LNCaP clone FGC (cell line): ENCODE measurements at regions not wholly inside any gene's neighbourhood (a gene's known extent, or its start where the extent isn't known, plus 50 kb on each side); places are given as distances from the start of the nearest gene placed in this dataset.

Experiments
- DNase-seq: peaks from one replicate; pipeline ENCODE4 v3.0.0-alpha.2; 2011; ENCODE audit warnings: low read depth
- H3K4me3 ChIP-seq: 2 replicates; pipeline ENCODE4 v1.5.1; 2011; ENCODE audit warnings: mild to moderate bottlenecking, low read depth, low read length, control low read depth
- TF ChIP-seq, protein P1 (sequence below): IDR thresholded peaks from 2 replicates; pipeline ENCODE4 v1.5.1; 2012; ENCODE audit warnings: mild to moderate bottlenecking; ENCODE audit not compliant: control insufficient read depth, insufficient read depth; ENCODE audit errors: extremely low read depth

DNA sequence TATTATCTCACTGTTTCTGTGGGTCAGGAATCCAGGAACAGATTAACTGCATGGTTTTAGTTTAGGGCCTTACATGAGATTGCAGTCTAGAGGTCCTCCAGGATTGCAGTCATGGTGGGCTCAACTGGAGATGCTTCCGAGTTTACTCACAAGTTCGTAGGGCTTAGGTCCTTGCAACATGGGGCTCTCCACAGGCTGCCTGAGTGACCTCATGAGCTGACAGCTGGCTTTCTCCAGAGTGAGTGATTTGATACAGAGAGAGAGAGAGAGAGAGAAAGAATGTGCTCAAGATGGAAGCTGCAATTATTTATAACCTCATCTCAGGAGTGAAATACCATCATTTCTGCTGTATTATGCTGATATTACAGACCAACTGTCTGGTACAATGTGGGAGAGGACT lies 168.9 kb downstream of the GPAT3 start:
- no peak overlapping the region for H3K4me3 ChIP-seq
- no peak for DNase-seq

GRCh38 chr4:83703752-83704151 lies 167.8 kb downstream of the GPAT3 start:
- TF ChIP-seq, protein P1, sequence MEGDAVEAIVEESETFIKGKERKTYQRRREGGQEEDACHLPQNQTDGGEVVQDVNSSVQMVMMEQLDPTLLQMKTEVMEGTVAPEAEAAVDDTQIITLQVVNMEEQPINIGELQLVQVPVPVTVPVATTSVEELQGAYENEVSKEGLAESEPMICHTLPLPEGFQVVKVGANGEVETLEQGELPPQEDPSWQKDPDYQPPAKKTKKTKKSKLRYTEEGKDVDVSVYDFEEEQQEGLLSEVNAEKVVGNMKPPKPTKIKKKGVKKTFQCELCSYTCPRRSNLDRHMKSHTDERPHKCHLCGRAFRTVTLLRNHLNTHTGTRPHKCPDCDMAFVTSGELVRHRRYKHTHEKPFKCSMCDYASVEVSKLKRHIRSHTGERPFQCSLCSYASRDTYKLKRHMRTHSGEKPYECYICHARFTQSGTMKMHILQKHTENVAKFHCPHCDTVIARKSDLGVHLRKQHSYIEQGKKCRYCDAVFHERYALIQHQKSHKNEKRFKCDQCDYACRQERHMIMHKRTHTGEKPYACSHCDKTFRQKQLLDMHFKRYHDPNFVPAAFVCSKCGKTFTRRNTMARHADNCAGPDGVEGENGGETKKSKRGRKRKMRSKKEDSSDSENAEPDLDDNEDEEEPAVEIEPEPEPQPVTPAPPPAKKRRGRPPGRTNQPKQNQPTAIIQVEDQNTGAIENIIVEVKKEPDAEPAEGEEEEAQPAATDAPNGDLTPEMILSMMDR: no peak
- DNase-seq: no peak
- H3K4me3 ChIP-seq: no peak overlapping the region

More for the DNA sequence above, 168.9 kb downstream of the GPAT3 start:
- TF ChIP-seq, protein P1: no peak

DNA sequence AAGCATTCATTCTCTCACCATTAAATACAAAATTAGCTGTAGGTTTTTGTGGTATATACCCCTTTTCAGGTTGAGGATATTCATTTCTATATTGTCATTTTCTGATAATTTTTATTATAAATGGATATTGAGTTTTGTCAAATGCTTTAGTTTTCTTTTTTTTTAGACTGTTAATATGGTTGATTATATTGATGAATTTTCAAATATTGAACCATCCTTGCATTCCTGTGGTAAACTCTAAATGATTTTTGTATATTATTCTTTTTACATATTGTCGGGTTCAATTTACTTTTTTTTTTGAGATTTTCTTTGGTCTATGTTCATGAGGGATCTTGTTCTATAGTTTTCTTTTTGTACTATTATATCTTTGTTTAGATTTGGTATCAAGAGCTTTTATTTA lies 165.1 kb downstream of the GPAT3 start:
- no peak overlapping the region for H3K4me3 ChIP-seq
- TF ChIP-seq, protein P1: no peak
- no peak for DNase-seq

DNA sequence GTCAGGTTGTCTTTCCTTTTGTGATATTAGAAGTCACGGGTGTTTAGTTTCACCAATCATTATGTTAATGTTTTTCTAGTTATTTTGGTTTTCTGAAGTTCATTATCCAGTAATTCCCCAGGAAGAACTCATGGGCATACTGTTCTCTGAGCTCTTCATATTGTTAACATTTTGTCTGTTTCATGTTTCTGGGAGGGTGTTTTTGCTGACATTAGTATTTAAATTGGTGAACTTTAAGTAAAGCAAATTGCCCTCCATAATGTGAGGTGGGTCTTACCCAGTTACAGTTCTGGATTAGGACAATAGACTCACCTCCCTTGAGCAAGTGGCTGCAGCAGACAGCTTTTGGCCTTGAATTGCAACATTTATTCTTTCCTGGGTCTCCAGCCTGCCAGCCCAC lies 163.4 kb downstream of the GPAT3 start:
- H3K4me3 ChIP-seq: no peak overlapping the region
- TF ChIP-seq, protein P1: no peak
- DNase-seq: no peak

DNA sequence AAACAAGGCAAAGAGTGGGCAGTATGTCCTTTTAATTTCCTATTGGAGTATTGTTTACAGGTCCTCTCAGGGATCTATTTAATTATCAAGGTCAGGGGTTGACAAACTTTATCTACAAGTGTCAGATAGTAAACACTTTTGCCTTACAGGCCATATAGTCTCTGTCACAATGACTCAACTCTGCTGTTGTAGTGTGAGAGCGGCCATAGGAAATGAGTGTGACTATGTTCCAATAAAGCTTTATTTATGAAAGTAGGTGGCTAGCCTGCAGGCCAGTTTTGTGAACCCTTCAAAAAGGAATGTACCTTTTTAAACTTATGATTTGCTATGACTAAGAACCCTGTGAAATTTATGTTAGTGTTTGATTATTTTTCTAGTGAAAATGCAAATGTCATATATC lies 156.1 kb downstream of the GPAT3 start:
- no peak overlapping the region for H3K4me3 ChIP-seq
- DNase-seq: no peak
- TF ChIP-seq, protein P1: no peak

DNA sequence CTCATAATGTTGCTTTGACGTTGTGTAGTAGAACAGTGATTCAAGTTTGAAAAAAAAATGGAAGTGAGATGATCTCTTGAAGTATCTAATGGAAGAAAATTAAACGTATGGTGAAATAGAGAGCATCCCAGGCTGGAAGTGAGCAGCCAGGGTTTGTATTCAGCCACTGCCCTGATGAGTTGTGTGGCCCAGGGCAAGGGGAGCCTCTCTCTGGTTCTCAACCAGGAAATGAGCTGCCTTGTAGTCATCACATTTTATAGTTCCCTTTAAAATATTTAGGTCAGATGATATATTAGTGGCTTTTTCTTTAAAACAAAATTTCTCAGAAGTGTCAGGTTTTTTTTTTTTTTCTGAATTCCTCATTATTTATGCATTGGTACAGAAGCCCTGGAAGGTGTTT lies 150.3 kb downstream of the GPAT3 start:
- DNase-seq: no peak
- H3K4me3 ChIP-seq: no peak overlapping the region
- TF ChIP-seq, protein P1: no peak

DNA sequence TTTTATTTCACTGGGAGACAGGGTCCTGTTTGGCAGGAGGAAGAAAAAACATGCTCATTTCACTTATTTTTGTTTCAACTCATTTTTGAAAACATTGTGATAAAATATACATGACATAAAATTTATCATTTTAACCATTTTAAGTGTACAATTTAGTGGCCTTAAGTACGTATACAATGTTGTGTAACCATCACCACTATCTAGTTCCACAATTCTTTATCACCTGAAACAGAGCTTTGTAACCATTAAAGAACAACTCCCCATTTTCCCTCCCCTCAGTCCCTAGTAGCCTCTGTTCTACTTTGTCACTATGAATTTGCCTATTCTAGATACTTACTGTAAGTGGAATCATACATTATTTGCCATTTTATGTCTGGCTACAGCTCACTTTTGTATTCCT lies 143.8 kb downstream of the GPAT3 start:
- no peak for DNase-seq
- TF ChIP-seq, protein P1: no peak
- no peak overlapping the region for H3K4me3 ChIP-seq
